Gastrocnemius medialis (tissue), 4 donors: ENCODE measurements at regions not wholly inside any gene's neighbourhood (a gene's known extent, or its start where the extent isn't known, plus 50 kb on each side); places are given as distances from the start of the nearest gene placed in this dataset.

Source experiments
- ATAC-seq, 2 donors: fragments of 150-250 bp; one replicate each; pipeline ENCODE4 v1.9.1; 2016
- DNase-seq, 2 donors: peaks; one replicate each; pipeline ENCODE4 v3.0.0-alpha.2; 2019
- H3K27ac ChIP-seq, 4 donors: fragments of 200-600 bp; sonication (generic); 1 replicate in 1 of 4; 2 replicates in 3 of 4; pipeline ENCODE4 v1.5.1; 2016 to 2018; ENCODE audit warnings: mild to moderate bottlenecking in 2 of 4, moderate library complexity in 1 of 4
- H3K27me3 ChIP-seq, 3 donors: fragments of 200-600 bp; sonication (generic) in 2 of 3; 1 replicate in 1 of 3; 2 replicates in 2 of 3; pipeline versions ENCODE4 v1.5.1 to v1.6.0; 2016 to 2019; ENCODE audit warnings: mild to moderate bottlenecking in 1 of 3, moderate library complexity in 1 of 3
- H3K36me3 ChIP-seq, 2 donors: fragments of 200-600 bp; sonication (generic) in 1 of 2; one replicate each; pipeline ENCODE4 v1.5.1; 2017 to 2018
- H3K4me1 ChIP-seq, 2 donors: fragments of 200-600 bp; sonication (generic) in 1 of 2; one replicate each; pipeline ENCODE4 v1.5.1; 2016 to 2017; ENCODE audit warnings: mild to moderate bottlenecking in 2 of 2
- H3K4me3 ChIP-seq, 4 donors: fragments of 200-600 bp; sonication (generic) in 3 of 4; 1 replicate in 1 of 4; 2 replicates in 3 of 4; pipeline ENCODE4 v1.5.1; 2016 to 2019; ENCODE audit warnings: mild to moderate bottlenecking in 2 of 4
- H3K9me3 ChIP-seq, 3 donors: fragments of 200-600 bp; sonication (generic) in 2 of 3; 1 replicate in 1 of 3; 2 replicates in 2 of 3; pipeline ENCODE4 v1.5.1; 2016 to 2019
- POLR2A ChIP-seq, 2 donors: fragments of 450-650 bp; IDR thresholded peaks; one replicate each; pipeline ENCODE4 v1.6.1; 2017; ENCODE audit warnings: antibody characterized with exemption in 2 of 2, mild to moderate bottlenecking in 2 of 2, moderate library complexity in 2 of 2
- in situ Hi-C, 4 donors: fragments of 200-750 bp; cut with MboI; loops; one replicate each; pipeline versions ENCODE4 v1.15.0 to v1.8.0; 2017; ENCODE audit warnings: low sequenced_read_pairs in 4 of 4
- intact Hi-C: fragments of 100-400 bp; cut with DNase I; formaldehyde crosslinking; loops from one replicate; pipeline ENCODE4 v1.15.1; 2023; ENCODE audit warnings: low total_unique reads
- TF ChIP-seq, protein P1 (sequence below), 5 experiments: fragments of 450-650 bp in 3 of 5; fragments of 200-600 bp in 2 of 5; sonication (generic) in 2 of 5; IDR thresholded peaks in 4 of 5; conservative IDR thresholded peaks in 1 of 5; 1 replicate in 4 of 5; 2 replicates in 1 of 5; pipeline ENCODE4 v1.5.1; 2016 to 2019; ENCODE audit warnings: antibody characterized with exemption in 5 of 5, mild to moderate bottlenecking in 3 of 5, moderate library complexity in 3 of 5

DNA sequence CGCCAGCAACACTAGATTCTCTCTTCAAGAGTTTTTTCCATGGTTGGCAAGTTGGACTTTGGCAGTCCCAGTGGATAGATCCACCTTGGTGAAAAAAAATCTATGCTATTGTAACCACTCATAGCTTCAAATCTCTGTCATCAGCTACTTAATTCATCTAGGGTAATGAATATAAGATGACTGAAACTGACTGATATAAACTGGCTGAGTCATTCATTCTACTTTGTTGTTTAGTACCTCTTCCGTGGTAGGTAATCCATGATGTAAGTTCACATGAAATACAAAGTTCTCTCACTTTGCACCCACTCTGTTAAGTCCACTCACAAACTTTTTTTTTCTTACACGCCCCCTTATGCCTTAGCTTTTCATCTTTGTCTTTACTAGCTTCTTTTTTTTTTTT lies 1381.5 kb downstream of the SLITRK5 start:
- no peak for ATAC-seq
- Histone ChIP-seq H3K27me3 (no peaks in the 10 kb centered on the region), H3K4me1 (no peaks in the 10 kb centered on the region), H3K9me3 (no peaks in the 10 kb centered on the region), H3K4me3 (no peak overlapping the region), H3K27ac (no peak overlapping the region), H3K36me3 (no peaks in the 10 kb centered on the region)
- intact Hi-C loops (no loop called here), in situ Hi-C loops (no loop called here)
- DNase-seq, result no peak
- no peak for TF ChIP-seq POLR2A (IDR thresholded peaks at IDR 0.05)
- TF ChIP-seq, protein P1, sequence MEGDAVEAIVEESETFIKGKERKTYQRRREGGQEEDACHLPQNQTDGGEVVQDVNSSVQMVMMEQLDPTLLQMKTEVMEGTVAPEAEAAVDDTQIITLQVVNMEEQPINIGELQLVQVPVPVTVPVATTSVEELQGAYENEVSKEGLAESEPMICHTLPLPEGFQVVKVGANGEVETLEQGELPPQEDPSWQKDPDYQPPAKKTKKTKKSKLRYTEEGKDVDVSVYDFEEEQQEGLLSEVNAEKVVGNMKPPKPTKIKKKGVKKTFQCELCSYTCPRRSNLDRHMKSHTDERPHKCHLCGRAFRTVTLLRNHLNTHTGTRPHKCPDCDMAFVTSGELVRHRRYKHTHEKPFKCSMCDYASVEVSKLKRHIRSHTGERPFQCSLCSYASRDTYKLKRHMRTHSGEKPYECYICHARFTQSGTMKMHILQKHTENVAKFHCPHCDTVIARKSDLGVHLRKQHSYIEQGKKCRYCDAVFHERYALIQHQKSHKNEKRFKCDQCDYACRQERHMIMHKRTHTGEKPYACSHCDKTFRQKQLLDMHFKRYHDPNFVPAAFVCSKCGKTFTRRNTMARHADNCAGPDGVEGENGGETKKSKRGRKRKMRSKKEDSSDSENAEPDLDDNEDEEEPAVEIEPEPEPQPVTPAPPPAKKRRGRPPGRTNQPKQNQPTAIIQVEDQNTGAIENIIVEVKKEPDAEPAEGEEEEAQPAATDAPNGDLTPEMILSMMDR (IDR thresholded peaks at IDR 0.05 in 4 of 5, conservative IDR thresholded peaks at IDR 0.05 in 1 of 5), result no peak

DNA sequence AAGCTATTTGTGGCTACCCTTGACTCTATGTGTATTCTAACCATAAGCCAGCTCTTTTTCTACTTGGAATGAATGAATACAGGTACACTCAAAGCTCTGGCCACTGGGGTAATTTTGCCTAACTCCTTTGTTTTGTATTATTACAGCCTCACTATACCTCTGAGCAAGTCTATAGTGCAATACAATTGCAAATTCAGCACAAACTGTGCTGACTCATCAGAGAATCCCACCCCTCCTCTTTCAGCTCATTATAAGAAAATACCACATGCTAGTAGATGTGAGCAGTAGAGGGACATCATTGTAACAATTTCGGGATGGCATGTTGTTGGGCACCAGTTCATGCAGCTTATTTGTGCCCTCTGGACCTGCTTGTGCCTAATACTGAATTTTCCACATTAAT lies 1382.2 kb downstream of the SLITRK5 start:
- Histone ChIP-seq H3K4me1 (no peaks in the 10 kb centered on the region), H3K9me3 (no peaks in the 10 kb centered on the region), H3K36me3 (no peaks in the 10 kb centered on the region), H3K27me3 (no peaks in the 10 kb centered on the region), H3K4me3 (no peak overlapping the region), H3K27ac (no peak overlapping the region)
- no peak for TF ChIP-seq POLR2A (IDR thresholded peaks at IDR 0.05)
- TF ChIP-seq, protein P1 (IDR thresholded peaks at IDR 0.05 in 4 of 5, conservative IDR thresholded peaks at IDR 0.05 in 1 of 5), result no peak
- no peak for DNase-seq
- ATAC-seq, result no peak
- intact Hi-C loops (no loop called here), in situ Hi-C loops (no loop called here)

DNA sequence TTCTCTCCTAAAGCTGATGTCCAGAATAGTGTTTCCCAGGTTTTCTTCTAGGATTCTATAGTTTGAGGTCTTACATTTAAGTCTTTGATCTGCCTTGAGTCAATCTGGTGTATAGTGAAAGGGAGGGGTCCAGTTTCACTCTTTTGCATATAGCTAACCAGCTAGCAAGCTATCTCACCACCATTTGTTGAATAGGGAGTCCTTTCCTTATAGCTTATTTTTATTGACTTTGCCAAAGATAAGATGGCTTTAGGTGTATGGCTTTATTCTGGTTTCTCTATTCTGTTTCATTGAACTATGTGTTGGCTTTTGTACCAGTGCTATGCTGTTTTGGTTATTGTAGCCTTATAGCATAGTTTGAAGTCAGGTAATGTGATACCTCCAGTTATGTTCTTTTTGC lies 1386.1 kb downstream of the SLITRK5 start:
- Histone ChIP-seq H3K9me3 (no peaks in the 10 kb centered on the region), H3K27ac (no peak overlapping the region), H3K27me3 (no peaks in the 10 kb centered on the region), H3K4me1 (no peaks in the 10 kb centered on the region), H3K4me3 (no peak overlapping the region), H3K36me3 (no peaks in the 10 kb centered on the region)
- no peak for DNase-seq
- intact Hi-C loops (no loop called here), in situ Hi-C loops (no loop called here)
- no peak for ATAC-seq
- TF ChIP-seq, protein P1 (IDR thresholded peaks at IDR 0.05 in 4 of 5, conservative IDR thresholded peaks at IDR 0.05 in 1 of 5), result no peak
- TF ChIP-seq POLR2A (IDR thresholded peaks at IDR 0.05), result no peak

DNA sequence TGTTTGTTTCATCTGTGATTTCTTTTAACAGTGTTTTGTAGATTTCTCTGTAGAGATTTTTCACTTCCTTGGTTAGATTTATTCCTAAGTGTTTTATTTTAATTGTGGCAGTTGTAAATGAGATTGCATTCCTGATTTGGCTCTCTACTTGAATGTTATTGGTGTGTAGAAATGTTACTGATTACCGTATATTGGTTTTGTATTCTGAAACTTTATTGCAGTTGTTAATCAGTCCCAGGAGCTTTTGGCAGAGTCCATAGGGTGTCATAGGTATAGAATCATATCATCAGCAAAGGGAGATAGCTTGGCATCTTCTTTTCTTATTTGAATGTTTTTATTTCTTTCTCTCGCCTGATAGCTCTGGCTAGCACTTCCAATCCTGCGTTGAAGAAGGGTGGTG lies 1386.7 kb downstream of the SLITRK5 start:
- DNase-seq (no peak), ATAC-seq (no peak)
- in situ Hi-C loops, result no loop called here
- Histone ChIP-seq H3K27me3 (no peaks in the 10 kb centered on the region), H3K27ac (no peak overlapping the region), H3K4me1 (no peaks in the 10 kb centered on the region), H3K9me3 (no peaks in the 10 kb centered on the region), H3K36me3 (no peaks in the 10 kb centered on the region), H3K4me3 (no peak overlapping the region)
- no peak for TF ChIP-seq POLR2A (IDR thresholded peaks at IDR 0.05)
- TF ChIP-seq, protein P1 (IDR thresholded peaks at IDR 0.05 in 4 of 5, conservative IDR thresholded peaks at IDR 0.05 in 1 of 5), result no peak
- intact Hi-C loops, result no loop called here

DNA sequence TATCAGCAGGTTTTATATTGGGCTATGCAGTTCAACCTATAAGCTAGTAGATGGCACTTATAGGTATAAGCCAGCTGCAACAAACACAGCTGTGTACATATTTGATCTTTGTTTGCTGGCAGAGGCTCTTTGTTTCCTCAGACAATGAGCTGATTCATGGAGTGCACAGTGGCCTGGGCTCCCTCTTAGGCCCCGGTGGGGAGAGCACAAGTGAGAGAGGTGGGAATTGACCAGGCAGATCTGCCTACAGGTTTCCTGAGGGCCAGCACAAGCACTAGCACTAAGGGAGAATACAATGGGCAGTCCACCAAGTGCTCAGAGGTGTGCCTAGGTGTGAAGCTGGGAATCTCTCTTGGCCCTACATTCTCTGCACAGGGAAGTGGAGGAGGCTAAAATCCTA lies 1390.7 kb downstream of the SLITRK5 start:
- Histone ChIP-seq H3K36me3 (no peaks in the 10 kb centered on the region), H3K4me3 (no peak overlapping the region), H3K27me3 (no peaks in the 10 kb centered on the region), H3K27ac (no peak overlapping the region), H3K9me3 (no peaks in the 10 kb centered on the region), H3K4me1 (no peaks in the 10 kb centered on the region)
- in situ Hi-C loops, result no loop called here
- intact Hi-C loops, result no loop called here
- TF ChIP-seq, protein P1 (IDR thresholded peaks at IDR 0.05 in 4 of 5, conservative IDR thresholded peaks at IDR 0.05 in 1 of 5), result no peak
- no peak for TF ChIP-seq POLR2A (IDR thresholded peaks at IDR 0.05)
- ATAC-seq, result no peak
- DNase-seq, result no peak
